ENCODE measurements at regions not wholly inside any gene's neighbourhood (a gene's known extent, or its start where the extent isn't known, plus 50 kb on each side); places are given as distances from the start of the nearest gene placed in this dataset.
"Not testable (repeated sequence)": the region's sequence is repeated elsewhere in the genome, so short reads cannot be mapped to it uniquely, and the experiment has no call there.

DNA sequence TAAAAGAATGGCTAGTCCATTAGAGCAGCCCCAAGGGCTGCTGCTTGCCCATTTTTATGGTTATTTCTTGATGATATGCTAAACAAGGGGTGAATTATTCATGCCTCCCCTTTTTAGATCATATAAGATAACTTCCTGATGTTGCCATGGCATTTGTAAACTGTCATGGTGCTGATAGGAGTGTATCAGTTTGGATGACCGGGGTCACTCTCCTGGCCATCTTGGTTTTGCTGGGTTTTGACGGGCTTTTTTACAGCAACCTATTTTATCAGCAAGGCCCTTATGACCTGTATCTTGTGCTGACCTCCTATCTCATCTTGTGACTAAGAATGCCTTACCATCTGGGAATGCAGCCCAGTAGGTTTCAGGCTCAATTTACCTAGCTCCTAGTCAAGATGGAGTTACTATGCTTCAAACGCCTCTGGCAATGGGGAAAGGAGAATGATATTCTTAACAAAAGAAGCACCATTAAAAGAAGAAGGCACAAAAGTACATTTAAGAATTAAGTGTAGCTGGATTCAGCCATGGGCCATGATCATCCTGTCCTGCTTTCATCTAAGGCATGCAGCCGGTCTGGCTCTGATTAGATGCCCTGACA lies 1156.0 kb downstream of the PCDH9 start:
- no peaks in the 10 kb centered on the region for H3K9me3 Mint-ChIP-seq

DNA sequence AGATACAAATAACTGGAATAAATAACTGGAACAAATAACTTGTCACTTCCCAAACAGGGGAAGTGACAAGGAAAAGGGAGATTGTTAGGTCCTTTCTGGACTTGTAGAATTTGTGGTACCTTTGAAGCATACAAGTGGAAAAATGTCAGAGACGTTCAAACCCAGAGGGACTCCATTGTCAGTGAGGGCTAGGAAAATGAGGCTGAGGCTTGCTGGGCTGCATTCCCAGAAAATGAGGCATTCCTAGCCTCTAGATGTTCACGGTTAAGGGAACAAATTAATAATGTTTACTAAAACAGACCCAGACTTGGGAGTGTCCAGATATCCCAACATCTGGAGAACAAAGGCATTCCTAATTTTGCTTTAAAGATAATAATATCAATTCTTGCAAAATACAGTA lies 1158.0 kb downstream of the PCDH9 start:
- H3K27ac Mint-ChIP-seq; H3K4me1 Mint-ChIP-seq (ENCODE audit: low read depth); DNase-seq; H3K9me3 Mint-ChIP-seq; H3K36me3 Mint-ChIP-seq (ENCODE audit: low read depth); H3K4me3 Mint-ChIP-seq; H3K27me3 Mint-ChIP-seq (ENCODE audit: insufficient read depth): not testable (repeated sequence)

More for the DNA sequence above, 1156.0 kb downstream of the PCDH9 start:
- Mint-ChIP-seq H3K27me3 (ENCODE audit: insufficient read depth) (no peaks in the 10 kb centered on the region; the same call in 1 of the 2 replicates), H3K4me1 (ENCODE audit: low read depth) (peaks cover 9% of the 10 kb centered on the region), H3K27ac (no peak overlapping the region), H3K4me3 (no peak overlapping the region), H3K36me3 (ENCODE audit: low read depth) (no peaks in the 10 kb centered on the region)
- TF ChIP-seq, protein P1, sequence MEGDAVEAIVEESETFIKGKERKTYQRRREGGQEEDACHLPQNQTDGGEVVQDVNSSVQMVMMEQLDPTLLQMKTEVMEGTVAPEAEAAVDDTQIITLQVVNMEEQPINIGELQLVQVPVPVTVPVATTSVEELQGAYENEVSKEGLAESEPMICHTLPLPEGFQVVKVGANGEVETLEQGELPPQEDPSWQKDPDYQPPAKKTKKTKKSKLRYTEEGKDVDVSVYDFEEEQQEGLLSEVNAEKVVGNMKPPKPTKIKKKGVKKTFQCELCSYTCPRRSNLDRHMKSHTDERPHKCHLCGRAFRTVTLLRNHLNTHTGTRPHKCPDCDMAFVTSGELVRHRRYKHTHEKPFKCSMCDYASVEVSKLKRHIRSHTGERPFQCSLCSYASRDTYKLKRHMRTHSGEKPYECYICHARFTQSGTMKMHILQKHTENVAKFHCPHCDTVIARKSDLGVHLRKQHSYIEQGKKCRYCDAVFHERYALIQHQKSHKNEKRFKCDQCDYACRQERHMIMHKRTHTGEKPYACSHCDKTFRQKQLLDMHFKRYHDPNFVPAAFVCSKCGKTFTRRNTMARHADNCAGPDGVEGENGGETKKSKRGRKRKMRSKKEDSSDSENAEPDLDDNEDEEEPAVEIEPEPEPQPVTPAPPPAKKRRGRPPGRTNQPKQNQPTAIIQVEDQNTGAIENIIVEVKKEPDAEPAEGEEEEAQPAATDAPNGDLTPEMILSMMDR (IDR thresholded peaks at IDR 0.05) = no peak
- DNase-seq = no peak

DNA sequence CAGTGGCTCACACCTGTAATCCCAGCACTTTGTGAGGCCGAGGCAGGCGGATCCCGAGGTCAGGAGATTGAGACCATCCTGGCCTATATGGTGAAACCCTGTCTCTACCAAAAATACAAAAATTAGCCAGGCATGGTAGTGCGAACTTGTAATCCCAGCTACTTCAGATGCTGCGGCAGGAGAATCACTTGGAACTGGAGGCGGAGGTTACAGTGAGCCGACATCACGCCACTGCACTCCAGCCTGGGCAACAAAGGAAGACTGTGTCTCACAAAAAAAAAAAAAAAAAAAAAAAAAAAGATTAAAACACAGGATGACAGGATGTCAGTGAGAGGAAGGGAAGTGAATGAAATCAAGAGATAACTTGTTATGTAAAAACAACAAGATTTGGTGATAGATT lies 1158.5 kb downstream of the PCDH9 start:
- Mint-ChIP-seq H3K4me3 (no peak overlapping the region), H3K4me1 (ENCODE audit: low read depth) (peaks cover 7% of the 10 kb centered on the region), H3K27ac (no peak overlapping the region), H3K36me3 (ENCODE audit: low read depth) (no peaks in the 10 kb centered on the region), H3K9me3 (no peaks in the 10 kb centered on the region), H3K27me3 (ENCODE audit: insufficient read depth) (no peaks in the 10 kb centered on the region; the same call in 1 of the 2 replicates)
- TF ChIP-seq, protein P1 (IDR thresholded peaks at IDR 0.05) = no peak
- no peak for DNase-seq

DNA sequence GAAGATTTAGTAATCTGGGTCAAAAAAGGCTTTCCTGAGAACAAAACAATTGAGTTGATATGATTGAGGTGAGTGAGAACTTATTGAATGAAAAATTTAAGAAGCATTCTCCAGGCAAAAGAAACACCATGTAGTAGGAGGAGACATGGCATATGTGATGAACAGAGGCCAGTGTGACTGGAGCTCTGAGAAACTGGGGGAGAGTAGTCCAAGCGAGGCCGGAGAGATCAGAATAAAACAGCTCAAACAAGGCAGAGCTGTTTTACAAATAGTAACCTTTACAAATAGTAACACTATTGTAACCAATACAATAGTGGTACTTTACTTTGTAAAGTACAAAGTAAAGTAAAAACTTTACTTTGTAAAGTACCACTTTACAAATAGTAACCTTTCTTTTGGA lies 1159.1 kb downstream of the PCDH9 start:
- H3K36me3 Mint-ChIP-seq (ENCODE audit: low read depth) = no peaks in the 10 kb centered on the region
- no peak overlapping the region for H3K4me3 Mint-ChIP-seq
- H3K9me3 Mint-ChIP-seq = no peaks in the 10 kb centered on the region
- H3K4me1 Mint-ChIP-seq (ENCODE audit: low read depth) = peaks cover 1% of the 10 kb centered on the region
- TF ChIP-seq, protein P1 (IDR thresholded peaks at IDR 0.05) = no peak
- no peak for DNase-seq
- H3K27me3 Mint-ChIP-seq (ENCODE audit: insufficient read depth) = no peaks in the 10 kb centered on the region; the same call in 1 of the 2 replicates
- no peak overlapping the region for H3K27ac Mint-ChIP-seq

DNA sequence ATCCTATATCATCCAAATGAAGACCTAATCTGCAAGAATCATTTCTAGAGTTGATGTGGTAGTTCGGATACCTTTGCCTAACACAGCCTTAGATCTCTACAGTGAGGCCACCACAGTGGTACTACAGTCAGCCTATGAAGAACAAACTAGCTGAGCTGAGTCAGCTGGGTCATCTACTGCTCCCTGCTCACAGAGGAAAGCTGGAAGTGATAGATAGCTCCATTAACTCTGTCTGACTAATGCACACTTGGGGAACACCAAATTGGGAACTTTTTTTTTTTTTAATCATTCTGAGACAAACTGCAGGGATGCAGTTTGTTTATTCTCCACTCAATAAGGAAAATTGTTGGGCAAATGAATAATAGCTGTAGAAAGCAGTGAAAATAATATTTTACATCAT lies 1160.6 kb downstream of the PCDH9 start:
- no peak for DNase-seq
- Mint-ChIP-seq H3K27ac (no peak overlapping the region), H3K4me3 (no peak overlapping the region), H3K9me3 (no peaks in the 10 kb centered on the region), H3K36me3 (ENCODE audit: low read depth) (no peaks in the 10 kb centered on the region), H3K4me1 (ENCODE audit: low read depth) (no peaks in the 10 kb centered on the region; the same call in 1 of the 2 replicates), H3K27me3 (ENCODE audit: insufficient read depth) (no peaks in the 10 kb centered on the region; the same call in 1 of the 2 replicates)
- TF ChIP-seq, protein P1 (IDR thresholded peaks at IDR 0.05) = no peak

DNA sequence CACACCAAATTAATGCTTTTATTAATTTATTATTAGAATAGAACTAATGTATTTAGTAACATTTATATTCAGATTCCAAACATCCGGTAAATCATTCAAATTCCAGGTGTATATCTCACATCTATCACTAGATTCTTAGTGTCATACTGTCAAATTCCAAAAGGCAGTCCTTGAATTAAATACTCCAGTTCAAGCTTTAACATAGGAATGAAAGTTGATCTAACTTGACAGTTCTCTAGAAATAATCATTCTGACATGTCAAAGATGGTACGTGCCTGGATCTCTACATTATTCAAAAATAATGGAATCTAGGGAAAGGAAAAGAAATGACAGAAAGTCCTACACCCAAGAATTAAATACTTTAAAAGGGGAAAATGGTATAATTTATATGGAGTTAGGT lies 1161.5 kb downstream of the PCDH9 start:
- H3K27me3 Mint-ChIP-seq (ENCODE audit: insufficient read depth) = no peaks in the 10 kb centered on the region
- no peaks in the 10 kb centered on the region; the same call in 1 of the 2 replicates for H3K4me1 Mint-ChIP-seq (ENCODE audit: low read depth)

More for the DNA sequence above, 1161.5 kb downstream of the PCDH9 start:
- Mint-ChIP-seq H3K36me3 (ENCODE audit: low read depth) (no peaks in the 10 kb centered on the region), H3K9me3 (no peaks in the 10 kb centered on the region), H3K4me3 (no peak overlapping the region), H3K27ac (no peak overlapping the region)
- TF ChIP-seq, protein P1 (IDR thresholded peaks at IDR 0.05) = no peak
- no peak for DNase-seq
